Stromal cell of bone marrow (primary cell): ENCODE measurements at regions not wholly inside any gene's neighbourhood (a gene's known extent, or its start where the extent isn't known, plus 50 kb on each side); places are given as distances from the start of the nearest gene placed in this dataset.

Source experiments
- DNase-seq: peaks from one replicate; pipeline ENCODE4 v3.0.0-alpha.2; 2012; ENCODE audit warnings: low read depth

- peak; percentile 36 for DNase-seq
These were observed 207.4 kb upstream of the JADE1 start for GRCh38 chr4:128601991-128602695.

- DNase-seq, result peak; percentile 75
These were observed 208.3 kb upstream of the JADE1 start for GRCh38 chr4:128600996-128601871.

- DNase-seq, result no peak
These were observed 209.1 kb upstream of the JADE1 start for GRCh38 chr4:128600410-128600809.

- no peak for DNase-seq
These were observed 212.0 kb upstream of the JADE1 start for GRCh38 chr4:128597500-128597899.

- DNase-seq, result no peak
These were observed 212.6 kb upstream of the JADE1 start for GRCh38 chr4:128596853-128597252.

GRCh38 chr4:128596115-128596514, 213.4 kb upstream of the JADE1 start:
- no peak for DNase-seq

GRCh38 chr4:128591482-128591881, 218.0 kb upstream of the JADE1 start:
- DNase-seq, result no peak

- DNase-seq, result no peak
These were observed 218.7 kb upstream of the JADE1 start for GRCh38 chr4:128590773-128591172.

GRCh38 chr4:128590034-128590740, 219.3 kb upstream of the JADE1 start:
- DNase-seq, result no peak

- no peak for DNase-seq
These were observed 220.0 kb upstream of the JADE1 start for GRCh38 chr4:128589384-128589965.

- DNase-seq, result no peak
These were observed 222.1 kb upstream of the JADE1 start for GRCh38 chr4:128587382-128587781.

- no peak for DNase-seq
These were observed 225.5 kb upstream of the JADE1 start for GRCh38 chr4:128583753-128584712.

- no peak for DNase-seq
These were observed 227.1 kb upstream of the JADE1 start for GRCh38 chr4:128582427-128582870.

- no peak for DNase-seq
These were observed 230.2 kb upstream of the JADE1 start for GRCh38 chr4:128579154-128579853.

- DNase-seq, result peak; percentile 41
These were observed 234.8 kb upstream of the JADE1 start for GRCh38 chr4:128574706-128575105.

GRCh38 chr4:128573781-128574508, 235.6 kb upstream of the JADE1 start:
- DNase-seq, result peak; percentile 38

GRCh38 chr4:128572778-128573241, 236.7 kb upstream of the JADE1 start:
- DNase-seq, result no peak

- peak; percentile 81 for DNase-seq
These were observed 237.8 kb upstream of the JADE1 start for GRCh38 chr4:128571747-128572146.

- DNase-seq, result peak; percentile 47
These were observed 239.0 kb upstream of the JADE1 start for GRCh38 chr4:128570387-128570975.
